Brain pericyte (primary cell): ENCODE measurements at regions not wholly inside any gene's neighbourhood (a gene's known extent, or its start where the extent isn't known, plus 50 kb on each side); places are given as distances from the start of the nearest gene placed in this dataset.
"Not testable (repeated sequence)": the region's sequence is repeated elsewhere in the genome, so short reads cannot be mapped to it uniquely, and the experiment has no call there.

Source experiments
- DNase-seq: peaks from one replicate; pipeline ENCODE4 v3.0.0-alpha.2; 2012; ENCODE audit warnings: low read depth, low spot score

- no peak for DNase-seq
Measured at GRCh38 chr21:15431053-15431452, 298.7 kb upstream of the USP25 start.

DNA sequence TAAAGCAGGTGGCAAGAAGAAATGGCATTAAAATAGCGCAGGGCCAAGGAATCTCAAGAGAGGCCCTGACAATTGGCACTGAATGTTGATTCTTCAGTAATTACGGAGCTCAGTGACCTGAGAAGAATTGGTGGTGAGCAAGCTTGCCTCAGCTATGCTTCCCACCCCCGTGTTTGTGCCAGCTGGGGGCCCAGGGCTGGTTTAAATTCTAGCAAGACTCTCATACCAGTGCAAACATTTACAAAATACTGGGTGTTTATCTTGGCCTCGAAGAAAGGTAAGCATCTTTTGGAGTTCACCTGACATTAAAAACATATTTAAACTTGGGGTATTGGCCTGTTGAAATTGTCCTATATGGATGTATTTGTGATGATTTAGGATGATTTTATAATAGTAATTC is 296.7 kb upstream of the USP25 start:
- DNase-seq, result no peak

GRCh38 chr21:15434163-15434905 is 295.4 kb upstream of the USP25 start:
- DNase-seq, result no peak

DNA sequence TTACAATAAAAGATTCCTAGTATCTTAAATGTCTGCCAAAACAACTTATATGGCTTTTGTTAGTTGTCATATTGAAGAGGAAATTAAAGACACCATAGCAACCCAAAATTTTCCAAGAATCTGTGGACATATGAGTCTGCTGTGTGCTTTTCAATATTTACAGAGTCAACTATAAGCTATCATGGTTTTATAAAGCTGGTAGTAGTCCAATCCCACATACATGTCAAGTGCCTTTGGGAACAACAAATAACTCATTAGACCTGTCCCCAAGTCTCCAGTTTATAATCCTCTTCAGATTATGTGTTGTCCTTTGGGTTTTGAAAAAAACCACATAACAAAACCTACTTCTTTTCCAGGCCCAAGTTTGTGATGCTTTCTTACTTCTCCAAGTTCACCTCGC is 293.8 kb upstream of the USP25 start:
- no peak for DNase-seq

DNA sequence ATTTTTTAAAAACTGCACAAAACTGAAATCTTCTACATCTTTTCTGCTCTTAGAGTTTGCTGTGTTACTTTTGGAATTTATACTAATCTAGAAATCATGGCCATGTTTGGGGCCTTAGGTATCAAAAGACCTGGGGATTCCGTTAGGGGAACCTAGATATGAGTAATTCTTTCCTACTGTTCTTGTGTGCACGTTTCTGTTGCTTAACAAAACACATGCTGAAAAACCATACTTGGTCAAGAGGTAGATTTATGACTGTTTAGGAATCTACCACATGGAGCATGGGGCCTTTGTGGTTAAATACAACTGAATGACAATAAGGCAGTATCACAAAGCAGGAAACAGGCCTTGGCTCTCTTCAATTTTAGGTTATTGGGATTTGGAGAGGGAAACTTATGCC is 291.9 kb upstream of the USP25 start:
- no peak for DNase-seq

DNA sequence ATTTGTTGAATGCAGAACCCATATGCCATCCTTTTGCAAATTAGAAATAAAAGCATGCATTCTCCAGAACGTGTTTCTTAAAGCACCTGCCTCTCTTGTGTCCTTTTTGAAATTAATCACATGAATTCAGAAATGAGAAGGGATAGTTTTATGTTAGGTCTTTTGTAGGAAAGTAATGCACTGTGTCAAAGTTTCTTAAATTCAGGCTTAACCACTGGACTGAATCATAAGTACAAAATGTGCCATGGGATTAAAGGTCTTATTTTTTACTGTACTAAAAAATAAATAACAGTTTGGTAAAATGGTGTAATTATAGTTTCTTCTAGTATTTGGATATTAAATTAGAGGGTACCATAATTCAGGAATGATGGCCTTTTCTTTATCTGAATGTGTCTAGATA is 290.1 kb upstream of the USP25 start:
- no peak for DNase-seq

DNA sequence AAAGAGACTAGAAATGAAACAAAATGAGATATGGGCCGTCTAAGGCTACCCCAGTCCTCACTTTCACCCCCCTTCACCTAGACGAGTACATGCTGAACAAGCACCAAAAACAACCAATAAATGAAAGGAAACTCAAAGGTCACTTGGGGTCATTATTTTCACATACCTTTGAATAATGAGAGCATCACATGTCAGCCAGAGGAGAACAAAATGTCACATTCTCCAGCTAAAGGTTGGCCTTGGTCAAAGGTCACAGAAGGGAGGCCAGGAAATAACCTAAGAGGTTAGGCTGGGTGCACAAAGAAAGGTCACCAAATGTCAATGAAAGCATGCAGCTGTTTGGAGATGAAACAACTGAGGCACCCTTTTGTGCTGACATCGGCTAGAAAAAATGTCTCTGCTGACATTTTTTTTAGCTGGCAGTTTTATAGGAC is 288.7 kb upstream of the USP25 start:
- no peak for DNase-seq

DNA sequence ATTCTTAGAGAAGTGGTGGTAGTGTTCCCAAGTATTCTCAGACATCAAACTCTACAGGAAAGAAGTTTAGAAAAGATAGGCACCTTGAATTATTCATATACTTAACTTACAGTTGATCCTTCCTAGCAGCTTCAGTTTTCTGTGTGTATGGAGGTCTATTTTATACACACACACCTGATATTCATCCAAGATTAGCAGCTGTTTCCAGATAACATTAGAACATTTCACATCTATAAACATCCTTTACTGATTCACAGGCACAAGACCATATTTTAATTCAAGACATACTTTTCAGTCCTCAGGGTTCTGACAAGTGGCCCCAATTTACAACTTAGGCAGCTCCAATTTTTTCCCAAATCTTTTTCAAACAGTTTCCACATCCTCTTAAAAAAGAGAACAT is 287.8 kb upstream of the USP25 start:
- no peak for DNase-seq

- no peak for DNase-seq
Measured at GRCh38 chr21:15442743-15443469, 286.9 kb upstream of the USP25 start.

- DNase-seq, result no peak
Measured at GRCh38 chr21:15443740-15444117, 286.1 kb upstream of the USP25 start.

GRCh38 chr21:15444118-15444960 is 285.4 kb upstream of the USP25 start:
- no peak for DNase-seq

- DNase-seq, result no peak
Measured at GRCh38 chr21:15445327-15445726, 284.5 kb upstream of the USP25 start.

DNA sequence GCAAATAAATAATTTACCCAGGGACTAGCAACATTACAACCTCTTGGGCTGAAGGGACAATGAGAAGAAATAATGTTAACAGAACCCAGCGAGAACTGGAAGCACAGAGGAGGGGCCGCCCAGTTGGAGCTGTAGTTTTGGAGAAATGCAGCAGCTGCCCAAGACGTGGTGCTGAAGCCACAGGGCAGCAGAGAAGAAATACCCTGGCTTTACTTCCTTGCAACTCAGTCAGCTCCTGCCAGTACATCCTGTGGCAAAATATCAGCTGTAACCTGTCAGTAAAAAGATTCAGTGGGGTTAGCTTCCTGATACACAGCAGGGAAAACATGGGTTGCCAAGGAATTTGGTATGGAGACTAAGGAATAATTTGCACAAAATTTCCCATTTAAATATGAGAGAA is 283.6 kb upstream of the USP25 start:
- DNase-seq, result no peak

DNA sequence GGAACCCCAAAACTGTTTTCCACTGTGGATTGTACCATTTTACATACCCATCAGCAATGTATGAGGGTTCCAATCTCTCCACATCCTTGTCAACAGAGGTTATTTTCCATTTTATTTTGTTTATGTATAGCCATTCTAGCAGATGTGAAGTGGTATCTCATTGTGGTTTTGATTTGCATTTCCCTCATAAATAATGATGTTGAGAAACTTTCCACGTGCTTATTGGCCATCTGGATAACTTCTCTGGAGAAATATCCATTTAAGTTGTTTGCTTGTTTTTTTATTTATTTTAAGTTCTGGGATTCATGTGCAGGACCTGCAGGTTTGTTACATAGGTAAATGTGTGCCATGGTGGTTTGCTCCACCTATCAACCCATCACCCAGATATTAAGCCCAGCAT is 280.2 kb upstream of the USP25 start:
- no peak for DNase-seq

DNA sequence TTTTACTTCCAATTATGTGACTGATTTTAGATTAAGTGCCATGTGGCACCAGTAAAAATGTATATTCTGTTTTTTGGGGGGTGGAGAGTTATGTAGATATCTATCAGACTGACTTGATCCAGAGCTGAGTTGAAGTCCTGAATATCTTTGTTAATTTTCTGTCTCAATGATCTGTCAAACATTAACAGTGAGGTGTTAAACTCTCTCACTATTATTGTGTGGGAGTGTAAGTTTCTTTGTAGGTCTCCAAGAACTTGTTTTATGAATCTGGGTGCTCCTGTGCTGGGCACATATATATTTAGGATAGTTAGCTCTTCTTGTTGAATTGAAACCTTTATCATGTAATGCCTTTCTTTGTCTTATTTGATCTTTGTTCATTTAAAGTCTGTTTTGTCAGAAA is 276.5 kb upstream of the USP25 start:
- DNase-seq, result no peak

- not testable (repeated sequence) for DNase-seq
Measured at GRCh38 chr21:15453785-15454184, 276.0 kb upstream of the USP25 start.

- not testable (repeated sequence) for DNase-seq
Measured at GRCh38 chr21:15454931-15455330, 274.9 kb upstream of the USP25 start.

GRCh38 chr21:15455819-15456462 is 273.8 kb upstream of the USP25 start:
- DNase-seq, result no peak

DNA sequence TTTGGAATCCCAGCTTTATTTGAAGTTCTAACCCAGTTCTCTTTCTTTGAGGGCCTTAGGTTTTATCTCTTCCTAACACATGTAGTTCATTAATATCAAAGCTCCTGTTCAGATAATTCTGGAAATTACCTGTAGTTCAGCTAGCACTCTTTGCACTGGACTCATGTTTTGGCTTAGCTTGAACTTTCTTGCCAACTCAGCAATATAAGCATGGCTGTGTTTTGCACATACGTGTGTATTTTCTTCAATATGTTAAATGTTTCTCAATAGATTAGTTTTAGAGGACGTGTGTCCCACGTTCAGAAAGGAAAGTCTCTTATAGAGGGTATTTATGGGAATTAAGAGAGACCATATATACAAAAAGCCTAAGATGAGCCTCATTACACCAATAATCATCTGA is 271.8 kb upstream of the USP25 start:
- no peak for DNase-seq

GRCh38 chr21:15462092-15462491 is 267.7 kb upstream of the USP25 start:
- no peak for DNase-seq

DNA sequence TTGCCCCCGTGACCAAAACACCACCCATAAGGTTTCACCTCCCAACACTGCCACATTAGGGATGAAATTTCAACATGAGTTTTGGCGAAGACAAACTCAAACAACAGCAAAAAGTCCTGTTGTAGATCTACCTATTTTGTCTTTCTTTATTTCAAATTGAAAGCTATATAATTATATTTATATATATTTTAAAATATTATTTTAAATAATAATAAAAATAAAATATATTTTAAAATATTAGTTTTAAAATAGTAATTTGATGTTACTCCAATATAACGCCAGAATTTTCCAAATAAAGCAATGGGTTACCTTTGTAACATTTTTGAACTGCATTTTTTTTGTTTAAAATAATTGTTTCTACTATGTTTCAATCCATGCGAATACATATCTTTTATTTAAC is 263.5 kb upstream of the USP25 start:
- DNase-seq, result no peak

DNA sequence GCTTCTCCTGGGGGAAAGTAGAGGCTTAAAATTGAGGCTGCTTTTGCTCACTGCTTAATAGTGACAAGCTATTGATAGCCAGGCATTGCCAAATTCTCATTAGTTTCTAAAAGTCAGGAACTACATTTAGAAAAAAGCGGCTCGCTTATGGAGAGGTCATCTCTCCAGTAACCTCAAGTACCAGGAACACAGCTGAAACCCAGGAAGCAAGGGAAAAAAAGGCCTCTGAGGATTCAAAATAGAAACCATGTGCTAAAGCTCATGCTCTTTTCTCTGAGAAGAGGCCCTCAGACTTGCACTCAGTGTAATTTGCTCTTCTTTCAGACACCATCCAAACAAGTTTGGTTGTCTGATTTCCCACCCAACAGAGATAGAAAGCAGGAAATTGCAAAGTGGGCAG is 261.4 kb upstream of the USP25 start:
- no peak for DNase-seq
